ENCODE measurements at regions not wholly inside any gene's neighbourhood (a gene's known extent, or its start where the extent isn't known, plus 50 kb on each side); places are given as distances from the start of the nearest gene placed in this dataset.

DNA sequence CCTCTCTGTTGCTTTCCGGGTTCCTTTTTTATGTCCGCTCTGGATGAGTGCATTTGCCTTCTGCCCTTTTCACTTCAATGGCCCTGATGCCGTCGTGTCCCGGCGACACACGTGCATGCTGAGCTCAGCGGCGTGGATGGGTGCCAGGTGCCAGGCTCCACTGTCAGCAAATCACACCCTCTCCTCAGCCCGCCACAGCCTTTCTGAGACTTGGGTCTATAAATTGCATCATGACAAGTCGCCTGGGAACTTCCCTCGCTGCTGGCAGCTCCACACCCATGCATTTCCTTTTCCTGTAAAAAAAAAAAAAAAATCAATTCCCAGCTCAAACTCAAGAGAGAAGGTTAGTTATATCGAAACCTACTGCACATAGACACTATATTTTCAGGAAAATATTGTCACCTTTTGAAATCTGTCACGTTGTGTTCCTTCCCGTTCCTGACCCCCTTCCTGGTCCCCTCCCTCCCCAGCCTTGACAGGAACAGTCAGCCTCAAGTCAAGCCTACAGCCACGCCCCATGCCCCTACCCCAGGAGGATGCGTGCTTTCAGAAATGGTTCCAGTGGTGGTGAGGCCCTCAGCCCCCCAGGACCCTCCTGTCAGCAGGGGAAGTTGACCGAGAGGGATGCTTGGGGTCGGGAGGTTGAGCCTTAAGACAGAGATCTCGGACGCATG lies 110.3 kb upstream of the PTCH1 start:
- TF ChIP-seq, protein P1, sequence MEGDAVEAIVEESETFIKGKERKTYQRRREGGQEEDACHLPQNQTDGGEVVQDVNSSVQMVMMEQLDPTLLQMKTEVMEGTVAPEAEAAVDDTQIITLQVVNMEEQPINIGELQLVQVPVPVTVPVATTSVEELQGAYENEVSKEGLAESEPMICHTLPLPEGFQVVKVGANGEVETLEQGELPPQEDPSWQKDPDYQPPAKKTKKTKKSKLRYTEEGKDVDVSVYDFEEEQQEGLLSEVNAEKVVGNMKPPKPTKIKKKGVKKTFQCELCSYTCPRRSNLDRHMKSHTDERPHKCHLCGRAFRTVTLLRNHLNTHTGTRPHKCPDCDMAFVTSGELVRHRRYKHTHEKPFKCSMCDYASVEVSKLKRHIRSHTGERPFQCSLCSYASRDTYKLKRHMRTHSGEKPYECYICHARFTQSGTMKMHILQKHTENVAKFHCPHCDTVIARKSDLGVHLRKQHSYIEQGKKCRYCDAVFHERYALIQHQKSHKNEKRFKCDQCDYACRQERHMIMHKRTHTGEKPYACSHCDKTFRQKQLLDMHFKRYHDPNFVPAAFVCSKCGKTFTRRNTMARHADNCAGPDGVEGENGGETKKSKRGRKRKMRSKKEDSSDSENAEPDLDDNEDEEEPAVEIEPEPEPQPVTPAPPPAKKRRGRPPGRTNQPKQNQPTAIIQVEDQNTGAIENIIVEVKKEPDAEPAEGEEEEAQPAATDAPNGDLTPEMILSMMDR (IDR thresholded peaks at IDR 0.05): no peak
- H3K9me3 ChIP-seq: no peaks in the 10 kb centered on the region
- no peak overlapping the region for H3K4me3 ChIP-seq (ENCODE audit: low read depth in 1 of 2, low read length in 1 of 2)

DNA sequence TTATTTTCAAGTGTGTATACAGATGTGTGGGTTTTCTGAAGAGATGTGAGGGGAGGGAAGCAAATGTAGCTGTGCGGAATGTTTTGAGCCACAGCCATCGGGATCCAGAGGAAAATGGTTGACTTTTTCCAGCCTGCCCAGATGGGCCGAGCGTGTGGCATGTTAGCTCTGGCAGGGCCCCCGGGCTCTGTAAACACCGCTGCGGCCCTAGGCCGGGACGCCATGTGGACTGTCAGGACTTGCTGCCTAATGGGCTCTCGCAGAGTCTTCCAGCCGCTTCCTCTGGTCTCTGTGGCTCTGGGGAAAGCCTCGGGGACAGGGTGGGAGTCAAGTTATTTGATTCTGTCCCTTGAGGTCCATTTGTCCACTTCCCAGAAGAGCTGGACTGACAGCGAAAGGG lies 109.6 kb upstream of the PTCH1 start:
- Histone ChIP-seq H3K4me3 (ENCODE audit: low read depth in 1 of 2, low read length in 1 of 2) (no peak overlapping the region), H3K27me3 (no peaks in the 10 kb centered on the region), H3K36me3 (no peaks in the 10 kb centered on the region), H3K9me3 (no peaks in the 10 kb centered on the region), H3K4me1 (ENCODE audit: control insufficient read depth in 1 of 2, insufficient read depth in 1 of 2, low read depth in 1 of 2, low read length in 1 of 2) (no peaks in the 10 kb centered on the region), H3K27ac (no peak overlapping the region)
- TF ChIP-seq, protein P1 (IDR thresholded peaks at IDR 0.05): no peak

More for the DNA sequence above, 110.3 kb upstream of the PTCH1 start:
- no peak overlapping the region for H3K27ac ChIP-seq
- H3K36me3 ChIP-seq: no peaks in the 10 kb centered on the region
- H3K4me1 ChIP-seq (ENCODE audit: control insufficient read depth in 1 of 2, insufficient read depth in 1 of 2, low read depth in 1 of 2, low read length in 1 of 2): no peaks in the 10 kb centered on the region
- H3K27me3 ChIP-seq: no peaks in the 10 kb centered on the region

DNA sequence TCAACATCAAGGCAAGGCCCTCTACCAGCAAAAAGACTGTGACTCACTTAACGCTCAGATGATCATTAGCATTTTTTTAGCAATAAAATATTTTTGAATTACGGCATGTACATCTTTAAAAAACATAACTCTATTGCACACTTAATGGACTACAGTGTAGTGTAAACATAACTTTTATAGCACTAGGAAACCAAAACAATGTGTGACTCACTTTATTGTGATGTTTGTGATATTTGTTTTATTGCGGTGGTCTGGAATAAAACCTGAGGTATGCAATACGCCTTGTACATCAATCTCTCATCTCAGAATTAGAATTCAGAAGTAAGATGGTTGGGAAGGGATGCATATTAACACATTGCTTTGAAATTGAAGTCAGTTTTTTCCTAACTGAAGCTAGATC lies 106.9 kb upstream of the PTCH1 start:
- no peak overlapping the region for H3K27ac ChIP-seq
- H3K36me3 ChIP-seq: no peaks in the 10 kb centered on the region

DNA sequence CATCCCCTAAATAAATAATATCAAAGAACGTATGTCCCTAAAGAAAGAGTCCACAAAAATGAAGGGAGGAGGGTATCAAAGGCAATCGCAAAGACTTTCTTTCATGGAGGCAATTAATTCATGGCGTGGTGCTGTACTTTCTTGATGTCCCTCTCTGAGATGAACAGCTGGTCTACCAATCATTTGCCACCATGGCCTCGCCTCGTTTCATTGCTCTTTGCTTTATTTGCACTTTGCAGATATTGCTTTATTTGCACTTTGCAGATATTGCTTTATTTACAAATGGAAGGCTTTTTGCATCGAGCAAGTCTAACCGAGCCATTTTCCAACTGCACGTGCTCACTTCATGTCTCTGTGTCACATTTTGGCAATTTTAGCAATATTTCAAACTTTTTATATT lies 104.0 kb upstream of the PTCH1 start:
- TF ChIP-seq, protein P1 (IDR thresholded peaks at IDR 0.05): no peak

More for the DNA sequence above, 106.9 kb upstream of the PTCH1 start:
- no peak overlapping the region for H3K4me3 ChIP-seq (ENCODE audit: low read depth in 1 of 2, low read length in 1 of 2)
- no peaks in the 10 kb centered on the region for H3K4me1 ChIP-seq (ENCODE audit: control insufficient read depth in 1 of 2, insufficient read depth in 1 of 2, low read depth in 1 of 2, low read length in 1 of 2)
- no peaks in the 10 kb centered on the region for H3K27me3 ChIP-seq
- H3K9me3 ChIP-seq: no peaks in the 10 kb centered on the region
- TF ChIP-seq, protein P1 (IDR thresholded peaks at IDR 0.05): no peak

DNA sequence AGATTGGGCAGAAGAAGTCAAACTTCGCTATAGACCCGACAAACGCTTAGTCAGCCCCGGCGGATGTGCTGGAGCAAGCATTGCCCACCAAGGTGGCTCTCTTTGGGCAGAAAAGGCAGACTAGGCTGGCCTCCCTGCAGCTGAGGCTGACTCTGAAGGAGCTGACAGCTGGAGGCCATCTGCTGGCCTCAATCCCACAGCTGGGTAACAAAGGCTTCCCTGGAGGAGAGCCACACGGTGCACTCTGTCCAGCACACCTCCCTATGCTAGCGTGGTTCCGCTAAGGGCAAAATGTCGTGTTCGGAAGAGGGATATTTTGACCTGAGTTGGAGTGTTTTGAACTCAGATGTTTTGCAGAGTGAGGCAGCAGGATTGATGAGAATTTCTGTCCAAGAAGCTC lies 103.5 kb upstream of the PTCH1 start:
- TF ChIP-seq, protein P1 (IDR thresholded peaks at IDR 0.05): no peak

More for the DNA sequence above, 104.0 kb upstream of the PTCH1 start:
- Histone ChIP-seq H3K36me3 (no peaks in the 10 kb centered on the region), H3K9me3 (no peaks in the 10 kb centered on the region), H3K4me3 (ENCODE audit: low read depth in 1 of 2, low read length in 1 of 2) (no peak overlapping the region), H3K4me1 (ENCODE audit: control insufficient read depth in 1 of 2, insufficient read depth in 1 of 2, low read depth in 1 of 2, low read length in 1 of 2) (no peaks in the 10 kb centered on the region), H3K27me3 (no peaks in the 10 kb centered on the region), H3K27ac (no peak overlapping the region)

More for the DNA sequence above, 103.5 kb upstream of the PTCH1 start:
- Histone ChIP-seq H3K4me1 (ENCODE audit: control insufficient read depth in 1 of 2, insufficient read depth in 1 of 2, low read depth in 1 of 2, low read length in 1 of 2) (no peaks in the 10 kb centered on the region), H3K36me3 (no peaks in the 10 kb centered on the region), H3K4me3 (ENCODE audit: low read depth in 1 of 2, low read length in 1 of 2) (no peak overlapping the region), H3K27me3 (no peaks in the 10 kb centered on the region), H3K27ac (no peak overlapping the region), H3K9me3 (no peaks in the 10 kb centered on the region)
